ENCODE measurements at regions not wholly inside any gene's neighbourhood (a gene's known extent, or its start where the extent isn't known, plus 50 kb on each side); places are given as distances from the start of the nearest gene placed in this dataset.

GRCh38 chr6:126959765-126960164 lies 158.7 kb upstream of the RSPO3 start:
- Histone ChIP-seq H3K9ac (ENCODE audit: insufficient read depth, low read length) (no peak overlapping the region), H3K9me3 (ENCODE audit: control insufficient read depth, insufficient read depth, low read depth, low read length) (no peaks in the 10 kb centered on the region), H3K27ac (ENCODE audit: insufficient read depth, low read length) (no peak overlapping the region), H4K20me1 (ENCODE audit: control insufficient read depth, extremely low read depth, insufficient read depth, low read length) (no peaks in the 10 kb centered on the region), H3K79me2 (ENCODE audit: control insufficient read depth, insufficient read depth, low read length) (no peaks in the 10 kb centered on the region), H3K4me2 (ENCODE audit: extremely low read depth, insufficient read depth, low read length) (no peak overlapping the region), H3K36me3 (ENCODE audit: control insufficient read depth, insufficient read depth, low read length) (no peaks in the 10 kb centered on the region), H3K4me1 (ENCODE audit: control insufficient read depth, extremely low read depth, insufficient read depth, low read length) (no peaks in the 10 kb centered on the region), H3K4me3 (replicated peaks in 1 of 4; ENCODE audit: control extremely low read depth in 1 of 4, insufficient read depth in 1 of 4, low read depth in 3 of 4, low read length in 4 of 4) (no peak overlapping the region), H3K27me3 (ENCODE audit: control insufficient read depth, insufficient read depth, low read length) (no peaks in the 10 kb centered on the region), H2AFZ (ENCODE audit: low read length) (no peak overlapping the region)
- TF ChIP-seq CTCF (conservative IDR thresholded peaks at IDR 0.05 in 1 of 2, IDR thresholded peaks at IDR 0.05 in 1 of 2; ENCODE audit: low read depth in 1 of 2, low read length in 2 of 2) (no peak), EZH2 (IDR thresholded peaks at IDR 0.05; ENCODE audit: low read length, missing control alignments) (no peak)
- no peak for DNase-seq (ENCODE audit: low read depth in 2 of 2)

- TF ChIP-seq EZH2 (IDR thresholded peaks at IDR 0.05; ENCODE audit: low read length, missing control alignments) = no peak
- TF ChIP-seq CTCF (conservative IDR thresholded peaks at IDR 0.05 in 1 of 2, IDR thresholded peaks at IDR 0.05 in 1 of 2; ENCODE audit: low read depth in 1 of 2, low read length in 2 of 2) = no peak
- Histone ChIP-seq H4K20me1 (ENCODE audit: control insufficient read depth, extremely low read depth, insufficient read depth, low read length) (no peaks in the 10 kb centered on the region), H3K79me2 (ENCODE audit: control insufficient read depth, insufficient read depth, low read length) (no peaks in the 10 kb centered on the region), H3K4me1 (ENCODE audit: control insufficient read depth, extremely low read depth, insufficient read depth, low read length) (no peaks in the 10 kb centered on the region), H3K4me3 (replicated peaks in 1 of 4; ENCODE audit: control extremely low read depth in 1 of 4, insufficient read depth in 1 of 4, low read depth in 3 of 4, low read length in 4 of 4) (no peak overlapping the region), H2AFZ (ENCODE audit: low read length) (no peak overlapping the region), H3K4me2 (ENCODE audit: extremely low read depth, insufficient read depth, low read length) (no peak overlapping the region), H3K9ac (ENCODE audit: insufficient read depth, low read length) (no peak overlapping the region), H3K9me3 (ENCODE audit: control insufficient read depth, insufficient read depth, low read depth, low read length) (no peaks in the 10 kb centered on the region), H3K36me3 (ENCODE audit: control insufficient read depth, insufficient read depth, low read length) (no peaks in the 10 kb centered on the region), H3K27ac (ENCODE audit: insufficient read depth, low read length) (no peak overlapping the region), H3K27me3 (ENCODE audit: control insufficient read depth, insufficient read depth, low read length) (no peaks in the 10 kb centered on the region)
- no peak for DNase-seq (ENCODE audit: low read depth in 2 of 2)
These were observed 155.2 kb upstream of the RSPO3 start for GRCh38 chr6:126963077-126963809.

- H3K9me3 ChIP-seq (ENCODE audit: control insufficient read depth, insufficient read depth, low read depth, low read length) = no peaks in the 10 kb centered on the region
- H3K36me3 ChIP-seq (ENCODE audit: control insufficient read depth, insufficient read depth, low read length) = no peaks in the 10 kb centered on the region
- no peaks in the 10 kb centered on the region for H3K4me1 ChIP-seq (ENCODE audit: control insufficient read depth, extremely low read depth, insufficient read depth, low read length)
- no peaks in the 10 kb centered on the region for H4K20me1 ChIP-seq (ENCODE audit: control insufficient read depth, extremely low read depth, insufficient read depth, low read length)
- H3K79me2 ChIP-seq (ENCODE audit: control insufficient read depth, insufficient read depth, low read length) = no peaks in the 10 kb centered on the region
- no peak for TF ChIP-seq EZH2 (IDR thresholded peaks at IDR 0.05; ENCODE audit: low read length, missing control alignments)
- no peak for TF ChIP-seq CTCF (conservative IDR thresholded peaks at IDR 0.05 in 1 of 2, IDR thresholded peaks at IDR 0.05 in 1 of 2; ENCODE audit: low read depth in 1 of 2, low read length in 2 of 2)
- H3K27me3 ChIP-seq (ENCODE audit: control insufficient read depth, insufficient read depth, low read length) = no peaks in the 10 kb centered on the region
- no peak overlapping the region for H3K9ac ChIP-seq (ENCODE audit: insufficient read depth, low read length)
- no peak overlapping the region for H2AFZ ChIP-seq (ENCODE audit: low read length)
- peak in 1 of 2 donors; percentile 4 for DNase-seq (ENCODE audit: low read depth in 2 of 2)
- H3K27ac ChIP-seq (ENCODE audit: insufficient read depth, low read length) = no peak overlapping the region
- no peak overlapping the region for H3K4me2 ChIP-seq (ENCODE audit: extremely low read depth, insufficient read depth, low read length)
- no peak overlapping the region for H3K4me3 ChIP-seq (replicated peaks in 1 of 4; ENCODE audit: control extremely low read depth in 1 of 4, insufficient read depth in 1 of 4, low read depth in 3 of 4, low read length in 4 of 4)
These were observed 151.0 kb upstream of the RSPO3 start for GRCh38 chr6:126967296-126968005.
